ENCODE measurements at regions not wholly inside any gene's neighbourhood (a gene's known extent, or its start where the extent isn't known, plus 50 kb on each side); places are given as distances from the start of the nearest gene placed in this dataset.

DNA sequence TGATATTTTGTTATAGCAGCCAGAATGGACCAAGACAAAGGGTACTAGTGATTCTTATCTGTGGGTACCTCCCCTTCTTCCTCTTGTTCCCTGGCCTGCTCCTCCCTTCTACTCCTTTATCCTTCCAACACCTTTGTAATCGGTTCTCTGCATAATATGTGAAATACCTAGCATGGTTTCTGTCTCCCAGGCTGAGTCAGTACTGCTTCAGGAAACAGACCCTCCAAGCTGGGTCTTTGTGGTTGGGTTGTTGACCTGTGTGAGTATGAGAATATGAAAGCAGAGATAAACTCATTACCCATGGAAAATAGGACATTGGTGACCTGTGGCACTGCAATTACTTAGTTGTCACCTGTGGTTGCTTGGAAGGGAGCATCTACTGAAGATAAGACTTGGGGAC, 69.3 kb upstream of the KLF13 start:
- peaks cover 7% of the 10 kb centered on the region; the same call in 1 of the 2 replicates for H3K4me1 ChIP-seq (ENCODE audit: control insufficient read depth, insufficient read depth, low read length)
- POLR2A ChIA-PET, result no interaction called here
- TF ChIP-seq ZNF449 (tag by site-specific recombination; IDR thresholded peaks at IDR 0.05), result no peak
- no peak for TF ChIP-seq ZNF48 (tag by site-specific recombination; IDR thresholded peaks at IDR 0.05)
- no peak for TF ChIP-seq ZNF596 (tag by site-specific recombination; IDR thresholded peaks at IDR 0.05)
- no peak for TF ChIP-seq SETDB1 (IDR thresholded peaks at IDR 0.05; ENCODE audit: insufficient read length, low read length)
- no peak for TF ChIP-seq ZSCAN30 (tag by site-specific recombination; IDR thresholded peaks at IDR 0.05)
- TF ChIP-seq ZNF510 (tag by site-specific recombination; IDR thresholded peaks at IDR 0.05; ENCODE audit: insufficient replicate concordance), result no peak
- TF ChIP-seq, protein P1, sequence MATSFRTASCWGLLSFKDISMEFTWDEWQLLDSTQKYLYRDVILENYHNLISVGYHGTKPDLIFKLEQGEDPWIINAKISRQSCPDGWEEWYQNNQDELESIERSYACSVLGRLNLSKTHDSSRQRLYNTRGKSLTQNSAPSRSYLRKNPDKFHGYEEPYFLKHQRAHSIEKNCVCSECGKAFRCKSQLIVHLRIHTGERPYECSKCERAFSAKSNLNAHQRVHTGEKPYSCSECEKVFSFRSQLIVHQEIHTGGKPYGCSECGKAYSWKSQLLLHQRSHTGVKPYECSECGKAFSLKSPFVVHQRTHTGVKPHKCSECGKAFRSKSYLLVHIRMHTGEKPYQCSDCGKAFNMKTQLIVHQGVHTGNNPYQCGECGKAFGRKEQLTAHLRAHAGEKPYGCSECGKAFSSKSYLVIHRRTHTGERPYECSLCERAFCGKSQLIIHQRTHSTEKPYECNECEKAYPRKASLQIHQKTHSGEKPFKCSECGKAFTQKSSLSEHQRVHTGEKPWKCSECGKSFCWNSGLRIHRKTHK (tag by site-specific recombination; IDR thresholded peaks at IDR 0.05), result no peak
- no peak for TF ChIP-seq KLF7 (tag by site-specific recombination; IDR thresholded peaks at IDR 0.05; ENCODE audit: borderline replicate concordance)
- no peak for TF ChIP-seq KLF17 (tag by site-specific recombination; IDR thresholded peaks at IDR 0.05)
- TF ChIP-seq, protein P2, sequence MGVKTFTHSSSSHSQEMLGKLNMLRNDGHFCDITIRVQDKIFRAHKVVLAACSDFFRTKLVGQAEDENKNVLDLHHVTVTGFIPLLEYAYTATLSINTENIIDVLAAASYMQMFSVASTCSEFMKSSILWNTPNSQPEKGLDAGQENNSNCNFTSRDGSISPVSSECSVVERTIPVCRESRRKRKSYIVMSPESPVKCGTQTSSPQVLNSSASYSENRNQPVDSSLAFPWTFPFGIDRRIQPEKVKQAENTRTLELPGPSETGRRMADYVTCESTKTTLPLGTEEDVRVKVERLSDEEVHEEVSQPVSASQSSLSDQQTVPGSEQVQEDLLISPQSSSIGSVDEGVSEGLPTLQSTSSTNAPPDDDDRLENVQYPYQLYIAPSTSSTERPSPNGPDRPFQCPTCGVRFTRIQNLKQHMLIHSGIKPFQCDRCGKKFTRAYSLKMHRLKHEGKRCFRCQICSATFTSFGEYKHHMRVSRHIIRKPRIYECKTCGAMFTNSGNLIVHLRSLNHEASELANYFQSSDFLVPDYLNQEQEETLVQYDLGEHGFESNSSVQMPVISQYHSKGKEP (tag by site-specific recombination; IDR thresholded peaks at IDR 0.05), result no peak
- TF ChIP-seq SP3 (tag by site-specific recombination; IDR thresholded peaks at IDR 0.05), result no peak
- no peak for TF ChIP-seq ZNF837 (tag by site-specific recombination; IDR thresholded peaks at IDR 0.05)
- no peak for TF ChIP-seq KLF9 (tag by site-specific recombination; IDR thresholded peaks at IDR 0.05; ENCODE audit: low read depth)
- no peak for TF ChIP-seq INSM2 (tag by site-specific recombination; IDR thresholded peaks at IDR 0.05)
- TF ChIP-seq ZNF571 (tag by site-specific recombination; IDR thresholded peaks at IDR 0.05), result no peak
- TF ChIP-seq ZNF202 (tag by site-specific recombination; IDR thresholded peaks at IDR 0.05; ENCODE audit: borderline replicate concordance), result no peak
- no peak for TF ChIP-seq ZNF76 (tag by site-specific recombination; IDR thresholded peaks at IDR 0.05; ENCODE audit: borderline replicate concordance, low read depth)
- no peak for TF ChIP-seq ZNF830 (tag by site-specific recombination; IDR thresholded peaks at IDR 0.05; ENCODE audit: low read depth)
- no peaks in the 10 kb centered on the region for H3K36me3 ChIP-seq (ENCODE audit: control insufficient read depth in 2 of 2, insufficient read depth in 1 of 2, low read length in 2 of 2)
- H3K4me3 ChIP-seq (ENCODE audit: low read depth, low read length), result no peak overlapping the region
- no peaks in the 10 kb centered on the region for H3K9me3 ChIP-seq (ENCODE audit: control insufficient read depth, insufficient read depth, low read depth, low read length)
- CTCF ChIA-PET, result no interaction called here
- H3K27ac ChIP-seq (ENCODE audit: extremely low read depth, low read depth, low read length), result no peak overlapping the region

- ChIA-PET CTCF (no interaction called here), POLR2A (no interaction called here)
- Histone ChIP-seq H3K36me3 (ENCODE audit: control insufficient read depth in 2 of 2, insufficient read depth in 1 of 2, low read length in 2 of 2) (no peaks in the 10 kb centered on the region), H3K4me3 (ENCODE audit: low read depth, low read length) (no peak overlapping the region), H3K27ac (ENCODE audit: extremely low read depth, low read depth, low read length) (no peak overlapping the region), H3K9me3 (ENCODE audit: control insufficient read depth, insufficient read depth, low read depth, low read length) (no peaks in the 10 kb centered on the region), H3K4me1 (ENCODE audit: control insufficient read depth, insufficient read depth, low read length) (peaks cover 7% of the 10 kb centered on the region; the same call in 1 of the 2 replicates)
- TF ChIP-seq SP2 (tag by site-specific recombination; IDR thresholded peaks at IDR 0.05), result no peak
- TF ChIP-seq, protein P3, sequence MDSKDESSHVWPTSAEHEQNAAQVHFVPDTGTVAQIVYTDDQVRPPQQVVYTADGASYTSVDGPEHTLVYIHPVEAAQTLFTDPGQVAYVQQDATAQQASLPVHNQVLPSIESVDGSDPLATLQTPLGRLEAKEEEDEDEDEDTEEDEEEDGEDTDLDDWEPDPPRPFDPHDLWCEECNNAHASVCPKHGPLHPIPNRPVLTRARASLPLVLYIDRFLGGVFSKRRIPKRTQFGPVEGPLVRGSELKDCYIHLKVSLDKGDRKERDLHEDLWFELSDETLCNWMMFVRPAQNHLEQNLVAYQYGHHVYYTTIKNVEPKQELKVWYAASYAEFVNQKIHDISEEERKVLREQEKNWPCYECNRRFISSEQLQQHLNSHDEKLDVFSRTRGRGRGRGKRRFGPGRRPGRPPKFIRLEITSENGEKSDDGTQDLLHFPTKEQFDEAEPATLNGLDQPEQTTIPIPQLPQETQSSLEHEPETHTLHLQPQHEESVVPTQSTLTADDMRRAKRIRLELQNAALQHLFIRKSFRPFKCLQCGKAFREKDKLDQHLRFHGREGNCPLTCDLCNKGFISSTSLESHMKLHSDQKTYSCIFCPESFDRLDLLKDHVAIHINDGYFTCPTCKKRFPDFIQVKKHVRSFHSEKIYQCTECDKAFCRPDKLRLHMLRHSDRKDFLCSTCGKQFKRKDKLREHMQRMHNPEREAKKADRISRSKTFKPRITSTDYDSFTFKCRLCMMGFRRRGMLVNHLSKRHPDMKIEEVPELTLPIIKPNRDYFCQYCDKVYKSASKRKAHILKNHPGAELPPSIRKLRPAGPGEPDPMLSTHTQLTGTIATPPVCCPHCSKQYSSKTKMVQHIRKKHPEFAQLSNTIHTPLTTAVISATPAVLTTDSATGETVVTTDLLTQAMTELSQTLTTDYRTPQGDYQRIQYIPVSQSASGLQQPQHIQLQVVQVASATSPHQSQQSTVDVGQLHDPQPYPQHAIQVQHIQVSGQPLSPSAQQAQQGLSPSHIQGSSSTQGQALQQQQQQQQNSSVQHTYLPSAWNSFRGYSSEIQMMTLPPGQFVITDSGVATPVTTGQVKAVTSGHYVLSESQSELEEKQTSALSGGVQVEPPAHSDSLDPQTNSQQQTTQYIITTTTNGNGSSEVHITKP (tag by site-specific recombination; IDR thresholded peaks at IDR 0.05), result no peak
- TF ChIP-seq ZNF19 (tag by site-specific recombination; IDR thresholded peaks at IDR 0.05; ENCODE audit: low read depth), result no peak
- no peak for TF ChIP-seq SCRT2 (tag by site-specific recombination; IDR thresholded peaks at IDR 0.05)
- no peak for TF ChIP-seq HOXC10 (CRISPR knock-in tag; IDR thresholded peaks at IDR 0.05)
Measured at GRCh38 chr15:31258260-31258659, 68.4 kb upstream of the KLF13 start.
